ENCODE measurements at regions not wholly inside any gene's neighbourhood (a gene's known extent, or its start where the extent isn't known, plus 50 kb on each side); places are given as distances from the start of the nearest gene placed in this dataset.

GRCh38 chr4:62549601-62550000 is 1349.5 kb downstream of the ADGRL3 start:
- TF ChIP-seq POLR2A (IDR thresholded peaks at IDR 0.05; ENCODE audit: low read length) = no peak
- TF ChIP-seq GATA1 (IDR thresholded peaks at IDR 0.05; ENCODE audit: low read depth, low read length) = no peak

Data from erythroblast (primary cell).